HG03342 (cell line): ENCODE measurements at regions not wholly inside any gene's neighbourhood (a gene's known extent, or its start where the extent isn't known, plus 50 kb on each side); places are given as distances from the start of the nearest gene placed in this dataset.
"Not testable (repeated sequence)": the region's sequence is repeated elsewhere in the genome, so short reads cannot be mapped to it uniquely, and the experiment has no call there.

ENCODE experiments used
- ATAC-seq: cut with Tn5 transposase; IDR thresholded peaks from one replicate; pipeline ENCODE4 v1.9.1; 2021; ENCODE audit warnings: mild to moderate bottlenecking, moderate library complexity; ENCODE audit not compliant: unreplicated experiment

GRCh38 chr13:24931450-24932251, 164.3 kb upstream of the PABPC3 start:
- ATAC-seq, result no peak

- ATAC-seq, result not testable (repeated sequence)
Measured at GRCh38 chr13:24933106-24934023, 162.6 kb upstream of the PABPC3 start.

GRCh38 chr13:24934024-24934385, 161.9 kb upstream of the PABPC3 start:
- ATAC-seq, result not testable (repeated sequence)

- ATAC-seq, result no peak
Measured at GRCh38 chr13:24938966-24939365, 157.0 kb upstream of the PABPC3 start.

GRCh38 chr13:24941023-24941713, 154.8 kb upstream of the PABPC3 start:
- not testable (repeated sequence) for ATAC-seq

GRCh38 chr13:24943136-24943535, 152.8 kb upstream of the PABPC3 start:
- no peak for ATAC-seq

GRCh38 chr13:24944073-24944472, 151.9 kb upstream of the PABPC3 start:
- not testable (repeated sequence) for ATAC-seq

- not testable (repeated sequence) for ATAC-seq
Measured at GRCh38 chr13:24948977-24949376, 147.0 kb upstream of the PABPC3 start.

GRCh38 chr13:24950611-24951010, 145.3 kb upstream of the PABPC3 start:
- not testable (repeated sequence) for ATAC-seq

GRCh38 chr13:24967970-24968369, 128.0 kb upstream of the PABPC3 start:
- not testable (repeated sequence) for ATAC-seq

- ATAC-seq, result not testable (repeated sequence)
Measured at GRCh38 chr13:24968416-24968815, 127.5 kb upstream of the PABPC3 start.

GRCh38 chr13:24973102-24973501, 122.8 kb upstream of the PABPC3 start:
- not testable (repeated sequence) for ATAC-seq

GRCh38 chr13:24981181-24981803, 114.6 kb upstream of the PABPC3 start:
- not testable (repeated sequence) for ATAC-seq

GRCh38 chr13:24982333-24982999, 113.5 kb upstream of the PABPC3 start:
- no peak for ATAC-seq

GRCh38 chr13:24983094-24983493, 112.8 kb upstream of the PABPC3 start:
- no peak for ATAC-seq

- ATAC-seq, result no peak
Measured at GRCh38 chr13:24984134-24984533, 111.8 kb upstream of the PABPC3 start.

- ATAC-seq, result no peak
Measured at GRCh38 chr13:24985107-24985506, 110.8 kb upstream of the PABPC3 start.

GRCh38 chr13:24985896-24986295, 110.0 kb upstream of the PABPC3 start:
- ATAC-seq, result no peak

- no peak for ATAC-seq
Measured at GRCh38 chr13:24986826-24987225, 109.1 kb upstream of the PABPC3 start.

GRCh38 chr13:24989959-24990358, 106.0 kb upstream of the PABPC3 start:
- not testable (repeated sequence) for ATAC-seq
